Fibroblast of lung (primary cell): ENCODE measurements at regions not wholly inside any gene's neighbourhood (a gene's known extent, or its start where the extent isn't known, plus 50 kb on each side); places are given as distances from the start of the nearest gene placed in this dataset.

Experiments
- DNase-seq, 2 donors: peaks; one replicate each; pipeline versions ENCODE4 v3.0.0 to v3.0.0-alpha.2; 2010; ENCODE audit warnings: low read depth in 2 of 2
- H2AFZ ChIP-seq: 2 replicates; pipeline ENCODE4 v1.5.1; 2012; ENCODE audit warnings: low read length, control low read depth, inconsistent platforms
- H3K27ac ChIP-seq: 2 replicates; pipeline ENCODE4 v1.5.1; 2011; ENCODE audit warnings: low read length, control low read depth; ENCODE audit not compliant: insufficient read depth
- H3K27me3 ChIP-seq: 2 replicates; pipeline ENCODE4 v1.5.1; 2011; ENCODE audit warnings: mild to moderate bottlenecking, low read length; ENCODE audit not compliant: control insufficient read depth, insufficient read depth
- H3K36me3 ChIP-seq: 2 replicates; pipeline ENCODE4 v1.5.1; 2011; ENCODE audit warnings: low read length; ENCODE audit not compliant: control insufficient read depth, insufficient read depth
- H3K4me1 ChIP-seq: 2 replicates; pipeline ENCODE4 v1.5.1; 2011; ENCODE audit warnings: low read length; ENCODE audit not compliant: control insufficient read depth, insufficient read depth; ENCODE audit errors: extremely low read depth
- H3K4me2 ChIP-seq: 2 replicates; pipeline ENCODE4 v1.5.1; 2011; ENCODE audit warnings: low read length, control low read depth; ENCODE audit not compliant: insufficient read depth; ENCODE audit errors: extremely low read depth
- H3K4me3 ChIP-seq, 4 experiments: fragments of 200-600 bp in 1 of 4; sonication (generic) in 1 of 4; replicated peaks in 1 of 4; 2 replicates each; pipeline ENCODE4 v1.5.1; 2011 to 2016; ENCODE audit warnings: low read length in 4 of 4, low read depth in 3 of 4, mild to moderate bottlenecking in 3 of 4, control low read depth in 2 of 4, inconsistent platforms in 1 of 4, mixed read lengths in 1 of 4; ENCODE audit not compliant: insufficient read depth in 1 of 4; ENCODE audit errors: control extremely low read depth in 1 of 4
- H3K79me2 ChIP-seq: 2 replicates; pipeline ENCODE4 v1.5.1; 2012; ENCODE audit warnings: mild to moderate bottlenecking, low read length, inconsistent platforms; ENCODE audit not compliant: control insufficient read depth, insufficient read depth
- H3K9ac ChIP-seq: 2 replicates; pipeline ENCODE4 v1.5.1; 2011; ENCODE audit warnings: mild to moderate bottlenecking, low read length, control low read depth; ENCODE audit not compliant: insufficient read depth
- H3K9me3 ChIP-seq: 2 replicates; pipeline ENCODE4 v1.5.1; 2012; ENCODE audit warnings: low read depth, low read length; ENCODE audit not compliant: control insufficient read depth, insufficient read depth
- H4K20me1 ChIP-seq: 2 replicates; pipeline ENCODE4 v1.5.1; 2011; ENCODE audit warnings: low read length; ENCODE audit not compliant: control insufficient read depth, insufficient read depth; ENCODE audit errors: extremely low read depth
- EZH2 ChIP-seq: IDR thresholded peaks from 2 replicates; pipeline ENCODE4 v1.5.1; 2012; ENCODE audit warnings: low read length, control low read depth, mild to moderate bottlenecking; ENCODE audit errors: missing control alignments
- TF ChIP-seq, protein P1 (sequence below), 2 donors: IDR thresholded peaks in 1 of 2; conservative IDR thresholded peaks in 1 of 2; 1 replicate in 1 of 2; 2 replicates in 1 of 2; pipeline ENCODE4 v1.5.1; 2011 to 2012; ENCODE audit warnings: low read length in 2 of 2, control low read depth in 1 of 2, inconsistent platforms in 1 of 2, low read depth in 1 of 2, mild to moderate bottlenecking in 1 of 2

DNA sequence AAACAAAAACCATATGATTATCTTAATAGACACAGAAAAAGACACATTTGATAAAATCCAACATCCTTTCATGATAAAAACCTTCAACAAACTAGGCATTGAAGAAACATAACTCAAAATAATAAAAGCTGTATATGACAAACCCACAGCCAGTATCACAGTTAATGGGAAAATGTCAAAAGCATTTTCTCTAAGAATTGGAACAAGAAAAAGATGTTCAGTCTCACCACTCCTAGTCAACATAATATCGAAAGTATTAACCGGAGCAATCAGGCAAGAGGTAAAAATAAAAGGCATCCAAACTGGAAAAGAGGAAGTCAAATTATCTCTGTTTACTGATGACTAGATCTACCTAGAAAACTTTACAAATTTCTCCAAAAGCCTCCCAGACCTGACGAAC lies 684.2 kb upstream of the SPRY2 start:
- Histone ChIP-seq H3K9ac (no peak overlapping the region), H2AFZ (no peak overlapping the region), H3K4me3 (no peak overlapping the region), H3K27me3 (no peaks in the 10 kb centered on the region), H3K9me3 (no peaks in the 10 kb centered on the region), H3K36me3 (no peaks in the 10 kb centered on the region), H3K4me2 (no peak overlapping the region), H3K27ac (no peak overlapping the region), H3K79me2 (no peaks in the 10 kb centered on the region), H3K4me1 (no peaks in the 10 kb centered on the region), H4K20me1 (no peaks in the 10 kb centered on the region)
- no peak for DNase-seq
- no peak for TF ChIP-seq EZH2
- TF ChIP-seq, protein P1, sequence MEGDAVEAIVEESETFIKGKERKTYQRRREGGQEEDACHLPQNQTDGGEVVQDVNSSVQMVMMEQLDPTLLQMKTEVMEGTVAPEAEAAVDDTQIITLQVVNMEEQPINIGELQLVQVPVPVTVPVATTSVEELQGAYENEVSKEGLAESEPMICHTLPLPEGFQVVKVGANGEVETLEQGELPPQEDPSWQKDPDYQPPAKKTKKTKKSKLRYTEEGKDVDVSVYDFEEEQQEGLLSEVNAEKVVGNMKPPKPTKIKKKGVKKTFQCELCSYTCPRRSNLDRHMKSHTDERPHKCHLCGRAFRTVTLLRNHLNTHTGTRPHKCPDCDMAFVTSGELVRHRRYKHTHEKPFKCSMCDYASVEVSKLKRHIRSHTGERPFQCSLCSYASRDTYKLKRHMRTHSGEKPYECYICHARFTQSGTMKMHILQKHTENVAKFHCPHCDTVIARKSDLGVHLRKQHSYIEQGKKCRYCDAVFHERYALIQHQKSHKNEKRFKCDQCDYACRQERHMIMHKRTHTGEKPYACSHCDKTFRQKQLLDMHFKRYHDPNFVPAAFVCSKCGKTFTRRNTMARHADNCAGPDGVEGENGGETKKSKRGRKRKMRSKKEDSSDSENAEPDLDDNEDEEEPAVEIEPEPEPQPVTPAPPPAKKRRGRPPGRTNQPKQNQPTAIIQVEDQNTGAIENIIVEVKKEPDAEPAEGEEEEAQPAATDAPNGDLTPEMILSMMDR (conservative IDR thresholded peaks at IDR 0.05 in 1 of 2, IDR thresholded peaks at IDR 0.05 in 1 of 2; ENCODE audit: low read depth in 1 of 2, low read length in 2 of 2), result no peak

DNA sequence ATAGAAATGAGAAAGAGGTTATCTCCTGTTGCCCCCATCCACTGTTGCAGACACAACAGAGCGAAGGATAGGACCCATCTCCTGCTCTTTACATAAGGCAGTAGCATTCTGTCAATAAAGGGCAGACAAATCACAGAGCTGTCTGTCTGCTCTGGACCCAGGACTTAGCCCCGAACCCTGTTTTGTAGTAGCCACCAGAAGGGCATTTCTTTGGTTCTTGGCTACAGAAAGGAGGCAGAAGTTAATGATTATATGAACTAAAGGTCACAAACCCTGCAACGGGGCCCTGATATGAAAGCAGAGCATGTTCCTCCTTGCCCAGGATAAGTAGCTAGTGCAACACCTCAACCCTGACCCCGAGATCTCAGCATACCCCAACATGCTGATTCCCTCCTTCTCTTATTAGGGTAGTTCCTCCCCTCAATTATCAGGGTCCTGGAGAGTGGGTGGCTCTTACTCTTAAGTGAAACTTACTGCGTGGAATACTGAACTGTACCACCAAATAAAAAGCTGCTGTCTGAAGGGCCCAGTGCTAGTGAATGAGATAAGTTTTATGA lies 680.4 kb upstream of the SPRY2 start:
- Histone ChIP-seq H3K9me3 (no peaks in the 10 kb centered on the region), H3K79me2 (no peaks in the 10 kb centered on the region), H3K9ac (no peak overlapping the region), H3K27ac (no peak overlapping the region), H3K4me2 (no peak overlapping the region), H4K20me1 (no peaks in the 10 kb centered on the region), H3K4me3 (no peak overlapping the region), H3K27me3 (no peaks in the 10 kb centered on the region), H3K36me3 (no peaks in the 10 kb centered on the region), H2AFZ (no peak overlapping the region), H3K4me1 (no peaks in the 10 kb centered on the region)
- TF ChIP-seq, protein P1 (conservative IDR thresholded peaks at IDR 0.05 in 1 of 2, IDR thresholded peaks at IDR 0.05 in 1 of 2; ENCODE audit: low read depth in 1 of 2, low read length in 2 of 2), result no peak
- TF ChIP-seq EZH2, result no peak
- no peak for DNase-seq

DNA sequence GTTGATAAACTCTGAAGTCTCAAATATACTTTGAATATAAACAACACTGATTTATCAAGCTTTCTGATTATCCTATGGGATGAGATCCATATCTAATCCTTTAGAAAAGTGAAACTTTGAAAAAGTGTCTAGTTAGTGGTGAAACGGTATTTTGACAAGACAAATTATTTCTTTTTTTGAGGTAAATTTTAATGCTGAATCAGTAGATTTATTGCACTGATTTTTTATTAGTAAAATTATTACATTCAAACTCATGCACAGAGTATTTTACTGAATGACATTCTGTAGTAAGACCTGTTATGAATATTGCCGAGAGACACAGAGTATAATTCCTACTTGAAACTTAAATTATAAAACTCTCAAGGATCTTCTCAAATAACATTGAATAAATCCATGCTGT lies 679.1 kb upstream of the SPRY2 start:
- DNase-seq, result no peak
- Histone ChIP-seq H3K27ac (no peak overlapping the region), H3K9me3 (no peaks in the 10 kb centered on the region), H3K4me1 (no peaks in the 10 kb centered on the region), H3K79me2 (no peaks in the 10 kb centered on the region), H3K4me2 (no peak overlapping the region), H3K4me3 (no peak overlapping the region), H4K20me1 (no peaks in the 10 kb centered on the region), H3K36me3 (no peaks in the 10 kb centered on the region), H2AFZ (no peak overlapping the region), H3K27me3 (no peaks in the 10 kb centered on the region), H3K9ac (no peak overlapping the region)
- no peak for TF ChIP-seq EZH2
- TF ChIP-seq, protein P1 (conservative IDR thresholded peaks at IDR 0.05 in 1 of 2, IDR thresholded peaks at IDR 0.05 in 1 of 2; ENCODE audit: low read depth in 1 of 2, low read length in 2 of 2), result no peak
